Endometrium (tissue), 2 donors: ENCODE measurements at regions not wholly inside any gene's neighbourhood (a gene's known extent, or its start where the extent isn't known, plus 50 kb on each side); places are given as distances from the start of the nearest gene placed in this dataset.
"Not testable (repeated sequence)": the region's sequence is repeated elsewhere in the genome, so short reads cannot be mapped to it uniquely, and the experiment has no call there.

Experiments
- FAIRE-seq: peaks from 2 replicates; lab custom pipeline; 2012; peaks lifted over from hg19 to GRCh38; lab: Jason Lieb, UNC
- donor health status: control.
- donor health status: control.

- no peak for FAIRE-seq
These were observed 177.4 kb downstream of the SQOR start for GRCh38 chr15:45812200-45812599.

- not testable (repeated sequence) for FAIRE-seq
These were observed 182.7 kb downstream of the SQOR start for GRCh38 chr15:45817578-45817977.

- FAIRE-seq = no peak
These were observed 186.6 kb downstream of the SQOR start for GRCh38 chr15:45821390-45821789.

GRCh38 chr15:45822968-45823367 lies 188.1 kb downstream of the SQOR start:
- FAIRE-seq = not testable (repeated sequence)

GRCh38 chr15:45827275-45827674 lies 192.4 kb downstream of the SQOR start:
- FAIRE-seq = no peak

GRCh38 chr15:45827766-45828165 lies 192.9 kb downstream of the SQOR start:
- FAIRE-seq = no peak

- no peak for FAIRE-seq
These were observed 194.7 kb downstream of the SQOR start for GRCh38 chr15:45829336-45830153.

GRCh38 chr15:45831787-45832186 lies 197.0 kb downstream of the SQOR start:
- no peak for FAIRE-seq

GRCh38 chr15:45834622-45835021 lies 199.8 kb downstream of the SQOR start:
- FAIRE-seq = no peak

- no peak for FAIRE-seq
These were observed 207.3 kb downstream of the SQOR start for GRCh38 chr15:45842151-45842550.

GRCh38 chr15:45847645-45848044 lies 212.8 kb downstream of the SQOR start:
- no peak for FAIRE-seq

- no peak for FAIRE-seq
These were observed 214.3 kb downstream of the SQOR start for GRCh38 chr15:45849136-45849535.

GRCh38 chr15:45854455-45855202 lies 219.8 kb downstream of the SQOR start:
- FAIRE-seq = no peak

GRCh38 chr15:45855210-45855906 lies 220.5 kb downstream of the SQOR start:
- FAIRE-seq = no peak

- FAIRE-seq = no peak
These were observed 221.2 kb downstream of the SQOR start for GRCh38 chr15:45855907-45856579.

GRCh38 chr15:45857291-45857690 lies 222.5 kb downstream of the SQOR start:
- FAIRE-seq = no peak

GRCh38 chr15:45858491-45858890 lies 223.7 kb downstream of the SQOR start:
- FAIRE-seq = no peak

GRCh38 chr15:45862034-45862433 lies 227.2 kb downstream of the SQOR start:
- no peak for FAIRE-seq

- no peak for FAIRE-seq
These were observed 229.2 kb downstream of the SQOR start for GRCh38 chr15:45863881-45864580.

- no peak for FAIRE-seq
These were observed 231.8 kb downstream of the SQOR start for GRCh38 chr15:45866616-45867015.

GRCh38 chr15:45867281-45867680 lies 232.5 kb downstream of the SQOR start:
- no peak for FAIRE-seq
